T-helper 2 cell (primary cell): ENCODE measurements at regions not wholly inside any gene's neighbourhood (a gene's known extent, or its start where the extent isn't known, plus 50 kb on each side); places are given as distances from the start of the nearest gene placed in this dataset.

Source experiments
- DNase-seq, 5 experiments: peaks; one replicate each; pipeline versions ENCODE4 v3.0.0 to v3.0.0-alpha.2; 2012 to 2022

GRCh38 chr1:2935751-2936390 lies 85.4 kb upstream of the ACTRT2 start:
- DNase-seq: no peak

- DNase-seq: no peak
Measured at GRCh38 chr1:2936559-2937515, 84.4 kb upstream of the ACTRT2 start.

- DNase-seq: no peak
Measured at GRCh38 chr1:2937805-2938204, 83.5 kb upstream of the ACTRT2 start.

- DNase-seq: no peak
Measured at GRCh38 chr1:2939041-2939552, 82.2 kb upstream of the ACTRT2 start.

GRCh38 chr1:2940178-2940577 lies 81.1 kb upstream of the ACTRT2 start:
- DNase-seq: no peak

GRCh38 chr1:2941040-2941439 lies 80.2 kb upstream of the ACTRT2 start:
- DNase-seq: no peak

GRCh38 chr1:2941907-2942306 lies 79.4 kb upstream of the ACTRT2 start:
- DNase-seq: no peak

- no peak for DNase-seq
Measured at GRCh38 chr1:2942410-2942809, 78.9 kb upstream of the ACTRT2 start.

GRCh38 chr1:2943686-2944260 lies 77.5 kb upstream of the ACTRT2 start:
- DNase-seq: no peak

GRCh38 chr1:2944705-2945104 lies 76.6 kb upstream of the ACTRT2 start:
- DNase-seq: no peak

- DNase-seq: no peak
Measured at GRCh38 chr1:2945821-2946231, 75.4 kb upstream of the ACTRT2 start.

- no peak for DNase-seq
Measured at GRCh38 chr1:2946291-2946690, 75.0 kb upstream of the ACTRT2 start.

GRCh38 chr1:2946999-2947690 lies 74.1 kb upstream of the ACTRT2 start:
- DNase-seq: no peak

GRCh38 chr1:2948001-2948750 lies 73.1 kb upstream of the ACTRT2 start:
- DNase-seq: no peak

GRCh38 chr1:2948751-2949680 lies 72.3 kb upstream of the ACTRT2 start:
- no peak for DNase-seq

- DNase-seq: no peak
Measured at GRCh38 chr1:2949966-2950925, 71.0 kb upstream of the ACTRT2 start.

- DNase-seq: no peak
Measured at GRCh38 chr1:2950926-2951305, 70.4 kb upstream of the ACTRT2 start.

GRCh38 chr1:2951856-2952255 lies 69.4 kb upstream of the ACTRT2 start:
- no peak for DNase-seq

- DNase-seq: no peak
Measured at GRCh38 chr1:2952371-2952770, 68.9 kb upstream of the ACTRT2 start.

GRCh38 chr1:2952992-2953391 lies 68.3 kb upstream of the ACTRT2 start:
- DNase-seq: no peak
